Spinal cord (tissue), 9 donors: ENCODE measurements at regions not wholly inside any gene's neighbourhood (a gene's known extent, or its start where the extent isn't known, plus 50 kb on each side); places are given as distances from the start of the nearest gene placed in this dataset.

Experiments used
- DNase-seq, 6 donors: peaks; one replicate each; pipeline versions ENCODE4 v3.0.0 to v3.0.0-alpha.2; 2013 to 2015; ENCODE audit warnings: low spot score in 6 of 6, low read depth in 4 of 6
- H3K27ac ChIP-seq: one replicate; pipeline ENCODE4 v1.5.1; 2013; ENCODE audit warnings: low read depth, low read length, control low read depth
- H3K27me3 ChIP-seq: one replicate; pipeline ENCODE4 v1.6.1; 2013; ENCODE audit warnings: low read length; ENCODE audit not compliant: control insufficient read depth, insufficient read depth
- H3K36me3 ChIP-seq: one replicate; pipeline ENCODE4 v1.6.1; 2013; ENCODE audit warnings: low read length; ENCODE audit not compliant: control insufficient read depth, insufficient read depth
- H3K4me1 ChIP-seq: one replicate; pipeline ENCODE4 v1.6.1; 2013; ENCODE audit warnings: low read length; ENCODE audit not compliant: control insufficient read depth, insufficient read depth
- H3K4me3 ChIP-seq: one replicate; pipeline ENCODE4 v1.5.1; 2013; ENCODE audit warnings: low read depth, low read length, control low read depth
- H3K9me3 ChIP-seq: one replicate; pipeline ENCODE4 v1.6.1; 2013; ENCODE audit warnings: low read length; ENCODE audit not compliant: control insufficient read depth, insufficient read depth
- WGBS: methylation state at CpG from one replicate; pipeline ENCODE4 v1.1.5; 2013; ENCODE audit warnings: missing lambda C conversion rate; ENCODE audit not compliant: insufficient coverage; 5-methylcytosine and 5-hydroxymethylcytosine counted together
- donor health status: healthy.

- no peak overlapping the region for H3K4me3 ChIP-seq
Measured at GRCh38 chr20:57009355-57009754, 257.1 kb downstream of the BMP7 start.

GRCh38 chr20:57009775-57010174 is 256.7 kb downstream of the BMP7 start:
- peaks cover 4% of the 10 kb centered on the region for H3K4me1 ChIP-seq
- 87% methylated on average over 7 of the region's 7 CpGs for WGBS
- no peak overlapping the region for H3K4me3 ChIP-seq
- no peaks in the 10 kb centered on the region for H3K36me3 ChIP-seq
- H3K27me3 ChIP-seq, result peaks cover 22% of the 10 kb centered on the region
- H3K27ac ChIP-seq, result no peak overlapping the region
- DNase-seq, result no peak
- no peaks in the 10 kb centered on the region for H3K9me3 ChIP-seq

More at GRCh38 chr20:57009355-57009754, 257.1 kb downstream of the BMP7 start:
- Histone ChIP-seq H3K4me1 (peaks cover 4% of the 10 kb centered on the region), H3K27ac (no peak overlapping the region), H3K36me3 (no peaks in the 10 kb centered on the region), H3K9me3 (no peaks in the 10 kb centered on the region), H3K27me3 (peaks cover 20% of the 10 kb centered on the region)
- no peak for DNase-seq
- WGBS, result 91% methylated on average over 3 of the region's 3 CpGs

GRCh38 chr20:57012691-57013090 is 253.8 kb downstream of the BMP7 start:
- no peaks in the 10 kb centered on the region for H3K36me3 ChIP-seq
- H3K9me3 ChIP-seq, result no peaks in the 10 kb centered on the region
- peaks cover 13% of the 10 kb centered on the region for H3K27me3 ChIP-seq
- no CpG with 5 or more reads among the region's 6 CpGs for WGBS
- no peak overlapping the region for H3K4me3 ChIP-seq
- no peak for DNase-seq
- no peak overlapping the region for H3K27ac ChIP-seq
- peaks cover 4% of the 10 kb centered on the region for H3K4me1 ChIP-seq

- no peak overlapping the region for H3K27ac ChIP-seq
- H3K9me3 ChIP-seq, result no peaks in the 10 kb centered on the region
- H3K4me3 ChIP-seq, result no peak overlapping the region
- peaks cover 4% of the 10 kb centered on the region for H3K4me1 ChIP-seq
- no peaks in the 10 kb centered on the region for H3K36me3 ChIP-seq
- no peak for DNase-seq
- WGBS, result no CpG with 5 or more reads among the region's 1 CpG
- H3K27me3 ChIP-seq, result peaks cover 13% of the 10 kb centered on the region
Measured at GRCh38 chr20:57013217-57013616, 253.2 kb downstream of the BMP7 start.

GRCh38 chr20:57013741-57014140 is 252.7 kb downstream of the BMP7 start:
- Histone ChIP-seq H3K4me3 (no peak overlapping the region), H3K27me3 (peaks cover 13% of the 10 kb centered on the region), H3K36me3 (no peaks in the 10 kb centered on the region), H3K9me3 (no peaks in the 10 kb centered on the region), H3K4me1 (peaks cover 4% of the 10 kb centered on the region), H3K27ac (no peak overlapping the region)
- DNase-seq, result peak in 2 of 6 donors; percentile 15 to 44
- whole genome bisulfite sequencing, result 4% methylated on average over 19 of the region's 19 CpGs

GRCh38 chr20:57020364-57020763 is 246.1 kb downstream of the BMP7 start:
- H3K36me3 ChIP-seq, result no peaks in the 10 kb centered on the region
- no peak overlapping the region for H3K27ac ChIP-seq
- no CpG with 5 or more reads among the region's 9 CpGs for WGBS
- no peak for DNase-seq
- peaks cover 7% of the 10 kb centered on the region for H3K27me3 ChIP-seq
- H3K4me3 ChIP-seq, result no peak overlapping the region
- H3K9me3 ChIP-seq, result no peaks in the 10 kb centered on the region
- H3K4me1 ChIP-seq, result no peaks in the 10 kb centered on the region

GRCh38 chr20:57022306-57022705 is 244.1 kb downstream of the BMP7 start:
- DNase-seq, result no peak
- 61% methylated on average over 5 of the region's 6 CpGs for WGBS
- Histone ChIP-seq H3K27me3 (peaks cover 7% of the 10 kb centered on the region), H3K9me3 (no peaks in the 10 kb centered on the region), H3K4me3 (no peak overlapping the region), H3K36me3 (no peaks in the 10 kb centered on the region), H3K27ac (no peak overlapping the region), H3K4me1 (no peaks in the 10 kb centered on the region)

GRCh38 chr20:57023007-57023406 is 243.4 kb downstream of the BMP7 start:
- Histone ChIP-seq H3K36me3 (no peaks in the 10 kb centered on the region), H3K27me3 (peaks cover 7% of the 10 kb centered on the region), H3K4me3 (no peak overlapping the region), H3K27ac (no peak overlapping the region), H3K4me1 (no peaks in the 10 kb centered on the region), H3K9me3 (no peaks in the 10 kb centered on the region)
- DNase-seq, result no peak
- WGBS, result no CpG with 5 or more reads among the region's 2 CpGs

GRCh38 chr20:57023997-57024396 is 242.4 kb downstream of the BMP7 start:
- 95% methylated on average over 9 of the region's 9 CpGs for WGBS
- DNase-seq, result no peak
- H3K36me3 ChIP-seq, result no peaks in the 10 kb centered on the region
- H3K9me3 ChIP-seq, result no peaks in the 10 kb centered on the region
- H3K4me1 ChIP-seq, result no peaks in the 10 kb centered on the region
- no peak overlapping the region for H3K4me3 ChIP-seq
- no peak overlapping the region for H3K27ac ChIP-seq
- H3K27me3 ChIP-seq, result peaks cover 7% of the 10 kb centered on the region

- H3K27me3 ChIP-seq, result peaks cover 8% of the 10 kb centered on the region
- H3K36me3 ChIP-seq, result no peaks in the 10 kb centered on the region
- H3K27ac ChIP-seq, result no peak overlapping the region
- 69% methylated on average over 2 of the region's 4 CpGs for WGBS
- H3K4me3 ChIP-seq, result no peak overlapping the region
- DNase-seq, result no peak
- no peaks in the 10 kb centered on the region for H3K9me3 ChIP-seq
- H3K4me1 ChIP-seq, result no peaks in the 10 kb centered on the region
Measured at GRCh38 chr20:57024849-57025248, 241.6 kb downstream of the BMP7 start.
